ENCODE measurements at regions not wholly inside any gene's neighbourhood (a gene's known extent, or its start where the extent isn't known, plus 50 kb on each side); places are given as distances from the start of the nearest gene placed in this dataset.

DNA sequence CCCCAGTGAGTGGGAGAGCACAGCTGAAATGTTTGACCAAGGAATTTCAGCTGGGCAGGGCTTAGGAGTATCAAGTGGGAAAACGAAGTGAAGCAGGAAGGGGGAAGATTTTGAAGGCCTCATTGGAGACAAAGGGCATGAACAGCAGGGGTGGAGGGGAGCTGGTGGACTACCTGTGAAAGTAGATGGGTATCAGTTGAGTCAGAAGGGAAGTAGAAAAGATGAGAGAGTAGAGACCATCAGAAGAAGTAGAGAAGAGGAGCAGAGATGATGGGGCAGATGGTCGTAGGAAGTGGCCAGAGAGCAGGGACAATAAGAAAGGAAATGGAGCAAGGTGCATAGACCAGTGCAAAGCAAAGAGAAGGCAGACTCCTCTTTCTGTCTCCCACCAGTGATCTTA lies 189.0 kb upstream of the RUNX1 start:
- Histone ChIP-seq H3K27me3 (no peaks in the 10 kb centered on the region), H3K4me3 (no peak overlapping the region), H3K4me1 (peaks cover 0 to 14% (median 0%) of the 10 kb centered on the region in 12 donors), H3K9me3 (peaks cover 0 to 12% (median 0%) of the 10 kb centered on the region in 12 donors), H3K27ac (no peak overlapping the region), H3K36me3 (no peaks in the 10 kb centered on the region)
- intact Hi-C loops (cut with DNase I) = no loop called here
- DNase-seq = no peak
- WGBS, 4 donors = 76 to 87% (median 82%) methylated on average over 2 of the region's 2 CpGs
- ATAC-seq = no peak
- TF ChIP-seq, protein P1, sequence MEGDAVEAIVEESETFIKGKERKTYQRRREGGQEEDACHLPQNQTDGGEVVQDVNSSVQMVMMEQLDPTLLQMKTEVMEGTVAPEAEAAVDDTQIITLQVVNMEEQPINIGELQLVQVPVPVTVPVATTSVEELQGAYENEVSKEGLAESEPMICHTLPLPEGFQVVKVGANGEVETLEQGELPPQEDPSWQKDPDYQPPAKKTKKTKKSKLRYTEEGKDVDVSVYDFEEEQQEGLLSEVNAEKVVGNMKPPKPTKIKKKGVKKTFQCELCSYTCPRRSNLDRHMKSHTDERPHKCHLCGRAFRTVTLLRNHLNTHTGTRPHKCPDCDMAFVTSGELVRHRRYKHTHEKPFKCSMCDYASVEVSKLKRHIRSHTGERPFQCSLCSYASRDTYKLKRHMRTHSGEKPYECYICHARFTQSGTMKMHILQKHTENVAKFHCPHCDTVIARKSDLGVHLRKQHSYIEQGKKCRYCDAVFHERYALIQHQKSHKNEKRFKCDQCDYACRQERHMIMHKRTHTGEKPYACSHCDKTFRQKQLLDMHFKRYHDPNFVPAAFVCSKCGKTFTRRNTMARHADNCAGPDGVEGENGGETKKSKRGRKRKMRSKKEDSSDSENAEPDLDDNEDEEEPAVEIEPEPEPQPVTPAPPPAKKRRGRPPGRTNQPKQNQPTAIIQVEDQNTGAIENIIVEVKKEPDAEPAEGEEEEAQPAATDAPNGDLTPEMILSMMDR (IDR thresholded peaks at IDR 0.05) = no peak
- TF ChIP-seq POLR2A (IDR thresholded peaks at IDR 0.05) = no peak

DNA sequence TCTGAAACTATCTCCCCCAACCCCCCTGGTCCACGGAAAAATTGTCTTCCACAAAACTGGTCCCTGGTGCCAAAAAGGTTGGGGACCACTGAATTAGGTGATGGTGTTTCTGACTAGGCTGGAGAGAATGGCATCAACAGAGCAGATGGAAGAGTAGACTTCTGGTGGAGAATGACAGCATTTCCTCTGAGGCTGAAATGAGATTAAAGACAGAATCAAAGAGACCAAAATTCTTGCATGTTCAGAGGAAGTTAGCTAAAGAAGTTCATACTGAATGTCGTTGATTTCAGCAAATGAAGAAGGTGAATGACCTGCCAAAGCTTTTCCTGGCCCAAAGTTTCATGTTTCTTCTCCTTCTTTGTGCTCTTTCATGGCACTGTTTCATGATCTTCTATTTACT lies 188.2 kb upstream of the RUNX1 start:
- ATAC-seq (no peak), DNase-seq (no peak)
- Histone ChIP-seq H3K4me1 (peaks cover 0 to 14% (median 0%) of the 10 kb centered on the region in 12 donors), H3K4me3 (no peak overlapping the region), H3K36me3 (no peaks in the 10 kb centered on the region), H3K9me3 (peaks cover 0 to 12% (median 0%) of the 10 kb centered on the region in 12 donors), H3K27ac (no peak overlapping the region), H3K27me3 (no peaks in the 10 kb centered on the region)
- TF ChIP-seq POLR2A (IDR thresholded peaks at IDR 0.05) = no peak
- intact Hi-C loops (cut with DNase I) = no loop called here
- whole genome bisulfite sequencing, 4 donors = 58 to 74% (median 68%) methylated on average over 2 of the region's 2 CpGs

DNA sequence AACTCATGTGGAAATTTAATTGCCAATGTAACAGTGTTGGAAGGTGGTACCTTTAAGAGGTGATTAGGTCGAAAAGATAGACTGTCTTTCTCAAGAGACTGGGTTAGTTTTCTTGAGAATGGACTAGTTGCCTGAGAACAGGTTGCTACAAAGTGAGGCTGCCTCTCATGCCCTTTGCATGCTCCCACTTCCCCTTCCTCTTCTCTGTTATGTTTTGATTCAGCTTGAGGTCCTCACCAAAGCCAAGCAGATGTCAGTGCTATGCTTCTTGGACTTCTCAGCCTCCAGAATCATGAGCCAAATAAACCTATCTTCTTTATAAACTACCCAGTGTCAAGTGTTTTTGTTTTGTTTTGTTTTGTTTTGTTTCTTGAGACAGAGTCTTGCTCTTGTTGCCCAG lies 187.0 kb upstream of the RUNX1 start:
- WGBS, 4 donors = 83 to 89% (median 87%) methylated on average over 1 of the region's 1 CpG
- no peak overlapping the region for H3K4me3 ChIP-seq
- no peak for ATAC-seq
- H3K36me3 ChIP-seq = no peaks in the 10 kb centered on the region
- intact Hi-C loops (cut with DNase I) = no loop called here
- H3K27ac ChIP-seq = no peak overlapping the region
- no peak for DNase-seq
- TF ChIP-seq POLR2A (IDR thresholded peaks at IDR 0.05) = no peak
- TF ChIP-seq, protein P1 (IDR thresholded peaks at IDR 0.05) = no peak
- H3K4me1 ChIP-seq = peaks cover 0 to 14% (median 0%) of the 10 kb centered on the region in 12 donors
- peaks cover 0 to 12% (median 0%) of the 10 kb centered on the region in 12 donors for H3K9me3 ChIP-seq
- H3K27me3 ChIP-seq = no peaks in the 10 kb centered on the region

DNA sequence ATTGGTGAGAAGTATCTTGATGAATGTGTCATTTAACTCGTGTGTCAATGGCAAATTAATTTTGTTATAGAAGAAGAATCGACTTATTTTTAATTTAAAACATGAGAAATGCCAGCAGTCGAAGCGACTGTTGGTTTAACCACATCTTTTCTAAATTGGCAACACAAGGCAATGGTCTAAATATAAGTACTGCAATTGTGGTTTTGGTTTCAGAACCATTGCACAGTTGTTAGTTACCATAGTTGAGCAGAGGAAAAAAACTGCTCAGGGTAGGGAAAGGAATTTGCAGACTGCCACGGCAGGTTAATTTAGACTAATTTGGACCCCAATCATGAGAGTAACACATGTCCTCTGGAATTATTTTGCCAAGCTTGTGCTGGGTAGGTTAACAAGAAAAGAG lies 185.6 kb upstream of the RUNX1 start:
- peaks cover 0 to 14% (median 0%) of the 10 kb centered on the region in 12 donors for H3K4me1 ChIP-seq
- no peaks in the 10 kb centered on the region for H3K36me3 ChIP-seq
- 68 to 77% (median 72%) methylated on average over 5 of the region's 5 CpGs for WGBS, 4 donors
- no peak for TF ChIP-seq POLR2A (IDR thresholded peaks at IDR 0.05)
- TF ChIP-seq, protein P1 (IDR thresholded peaks at IDR 0.05) = no peak
- DNase-seq (no peak), ATAC-seq (no peak)
- H3K9me3 ChIP-seq = peaks cover 0 to 12% (median 0%) of the 10 kb centered on the region in 12 donors
- no peak overlapping the region for H3K4me3 ChIP-seq
- H3K27me3 ChIP-seq = no peaks in the 10 kb centered on the region
- intact Hi-C loops (cut with DNase I) = no loop called here
- H3K27ac ChIP-seq = no peak overlapping the region

DNA sequence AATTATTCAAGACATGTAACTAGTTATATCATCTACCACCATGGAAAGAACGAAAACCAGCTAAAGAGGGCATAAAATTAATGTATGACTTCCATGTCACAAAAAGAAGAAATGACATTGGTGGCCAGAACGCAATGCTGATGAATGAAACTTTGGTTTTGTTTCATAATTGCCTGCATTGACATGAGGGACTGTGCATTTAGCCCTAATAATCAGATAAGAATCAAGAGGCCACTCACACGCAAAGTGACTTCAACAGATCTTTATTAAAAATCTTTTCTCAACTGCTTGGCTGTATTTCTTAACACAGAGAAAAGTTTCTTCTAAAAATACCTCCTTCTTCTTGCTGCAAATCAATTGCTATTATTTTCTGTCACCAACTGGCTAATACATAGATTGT lies 184.7 kb upstream of the RUNX1 start:
- H3K27ac ChIP-seq = no peak overlapping the region
- TF ChIP-seq POLR2A (IDR thresholded peaks at IDR 0.05) = no peak
- TF ChIP-seq, protein P1 (IDR thresholded peaks at IDR 0.05) = no peak
- peaks cover 0 to 10% (median 0%) of the 10 kb centered on the region in 12 donors for H3K4me1 ChIP-seq
- no peaks in the 10 kb centered on the region for H3K36me3 ChIP-seq
- WGBS, 4 donors = 78 to 88% (median 86%) methylated on average over 3 of the region's 3 CpGs
- no peak overlapping the region for H3K4me3 ChIP-seq
- no peaks in the 10 kb centered on the region for H3K27me3 ChIP-seq
- peaks cover 0 to 12% (median 0%) of the 10 kb centered on the region in 12 donors for H3K9me3 ChIP-seq
- ATAC-seq (no peak), DNase-seq (no peak)
- intact Hi-C loops (cut with DNase I) = no loop called here

All from heart left ventricle (tissue), 16 donors.